Astrocyte (in vitro differentiated cells and primary cell): ENCODE measurements at regions not wholly inside any gene's neighbourhood (a gene's known extent, or its start where the extent isn't known, plus 50 kb on each side); places are given as distances from the start of the nearest gene placed in this dataset.

Source experiments
- DNase-seq: peaks from one replicate; pipeline ENCODE4 v3.0.0-alpha.2; 2010; ENCODE audit warnings: low read depth
- FAIRE-seq: peaks from 2 replicates; lab custom pipeline; 2011; peaks lifted over from hg19 to GRCh38; lab: Jason Lieb, UNC
- H2AFZ ChIP-seq: 2 replicates; pipeline ENCODE4 v1.6.0; 2012; ENCODE audit warnings: low read depth, low read length, inconsistent platforms
- H3K27ac ChIP-seq: 2 replicates; pipeline ENCODE4 v1.5.1; 2011; ENCODE audit warnings: low read depth, low read length, inconsistent platforms
- H3K27me3 ChIP-seq: 2 replicates; pipeline ENCODE4 v1.6.0; 2011; ENCODE audit warnings: low read length, inconsistent platforms; ENCODE audit not compliant: insufficient read depth
- H3K36me3 ChIP-seq: 2 replicates; pipeline ENCODE4 v1.5.1; 2011; ENCODE audit warnings: low read length, inconsistent platforms; ENCODE audit not compliant: insufficient read depth
- H3K4me1 ChIP-seq: 2 replicates; pipeline ENCODE4 v1.5.1; 2011; ENCODE audit warnings: low read length, inconsistent platforms; ENCODE audit not compliant: insufficient read depth
- H3K4me2 ChIP-seq: 2 replicates; pipeline ENCODE4 v1.6.0; 2012; ENCODE audit warnings: low read length, inconsistent platforms
- H3K4me3 ChIP-seq: 2 replicates; pipeline ENCODE4 v1.5.1; 2011; ENCODE audit warnings: low read depth, mild to moderate bottlenecking, low read length, inconsistent platforms; ENCODE audit not compliant: insufficient read depth
- H3K79me2 ChIP-seq: 2 replicates; pipeline ENCODE4 v1.6.0; 2012; ENCODE audit warnings: mild to moderate bottlenecking, low read length, inconsistent platforms; ENCODE audit not compliant: insufficient read depth
- H3K9ac ChIP-seq: 2 replicates; pipeline ENCODE4 v1.6.0; 2012; ENCODE audit warnings: mild to moderate bottlenecking, low read length, inconsistent platforms
- H3K9me3 ChIP-seq: 2 replicates; pipeline ENCODE4 v1.5.1; 2012; ENCODE audit warnings: low read depth, mild to moderate bottlenecking, low read length, inconsistent platforms; ENCODE audit not compliant: insufficient read depth
- H4K20me1 ChIP-seq: 2 replicates; pipeline ENCODE4 v1.6.0; 2012; ENCODE audit warnings: low read length, inconsistent platforms; ENCODE audit not compliant: insufficient read depth
- H3K27ac Mint-ChIP-seq: one replicate; pipeline ENCODE4 v1.8.0; 2021; ENCODE audit warnings: mild to moderate bottlenecking, mixed read lengths; ENCODE audit not compliant: unreplicated experiment
- H3K27me3 Mint-ChIP-seq: one replicate; pipeline ENCODE4 v1.8.0; 2021; ENCODE audit warnings: low read depth, mixed read lengths; ENCODE audit not compliant: unreplicated experiment
- H3K36me3 Mint-ChIP-seq: one replicate; pipeline ENCODE4 v1.8.0; 2021; ENCODE audit warnings: low read depth, mixed read lengths; ENCODE audit not compliant: unreplicated experiment
- H3K4me1 Mint-ChIP-seq: one replicate; pipeline ENCODE4 v1.8.0; 2021; ENCODE audit warnings: low read depth, mixed read lengths; ENCODE audit not compliant: unreplicated experiment
- H3K4me3 Mint-ChIP-seq: one replicate; pipeline ENCODE4 v1.8.0; 2021; ENCODE audit warnings: mild to moderate bottlenecking, moderate library complexity, mixed read lengths; ENCODE audit not compliant: unreplicated experiment
- H3K9me3 Mint-ChIP-seq: one replicate; pipeline ENCODE4 v1.8.0; 2021; ENCODE audit warnings: mild to moderate bottlenecking, mixed read lengths; ENCODE audit not compliant: unreplicated experiment
- CTCF ChIP-seq: IDR thresholded peaks from 2 replicates; pipeline ENCODE4 v1.5.1; 2011; ENCODE audit warnings: low read depth, mild to moderate bottlenecking, inconsistent platforms, low read length, moderate library complexity; ENCODE audit not compliant: insufficient read depth
- EZH2 ChIP-seq: IDR thresholded peaks from 2 replicates; pipeline ENCODE4 v1.6.1; 2012; ENCODE audit warnings: mild to moderate bottlenecking, low read length, inconsistent platforms; ENCODE audit not compliant: insufficient read depth

- peaks cover 56% of the 10 kb centered on the region for H3K27me3 Mint-ChIP-seq
- FAIRE-seq (peak; percentile 13), DNase-seq (no peak)
- H3K36me3 ChIP-seq, result no peaks in the 10 kb centered on the region
- no peaks in the 10 kb centered on the region for H3K4me1 ChIP-seq
- H3K27ac ChIP-seq, result no peak overlapping the region
- no peaks in the 10 kb centered on the region for H3K36me3 Mint-ChIP-seq
- no peaks in the 10 kb centered on the region for H3K79me2 ChIP-seq
- peaks cover 12% of the 10 kb centered on the region for H3K27me3 ChIP-seq
- no peak overlapping the region for H3K4me3 ChIP-seq
- TF ChIP-seq EZH2, result no peak
- no peak overlapping the region for H3K27ac Mint-ChIP-seq
- peaks cover 2% of the 10 kb centered on the region for H3K9me3 Mint-ChIP-seq
- no peak overlapping the region for H3K4me2 ChIP-seq
- H3K9ac ChIP-seq, result no peak overlapping the region
- no peak overlapping the region for H2AFZ ChIP-seq
- no peak overlapping the region for H3K4me3 Mint-ChIP-seq
- no peaks in the 10 kb centered on the region for H3K4me1 Mint-ChIP-seq
- no peaks in the 10 kb centered on the region for H4K20me1 ChIP-seq
- peaks cover 10% of the 10 kb centered on the region for H3K9me3 ChIP-seq
Observed at GRCh38 chr9:36764364-36765076, 191.8 kb downstream of the MELK start.

GRCh38 chr9:36765077-36765390 is 192.3 kb downstream of the MELK start:
- peaks cover 10% of the 10 kb centered on the region for H3K9me3 ChIP-seq
- H3K4me1 Mint-ChIP-seq, result no peaks in the 10 kb centered on the region
- H3K79me2 ChIP-seq, result no peaks in the 10 kb centered on the region
- H3K27me3 ChIP-seq, result peaks cover 12% of the 10 kb centered on the region
- H4K20me1 ChIP-seq, result no peaks in the 10 kb centered on the region
- no peaks in the 10 kb centered on the region for H3K36me3 Mint-ChIP-seq
- no peaks in the 10 kb centered on the region for H3K36me3 ChIP-seq
- no peak overlapping the region for H2AFZ ChIP-seq
- FAIRE-seq, result no peak
- no peak overlapping the region for H3K27ac ChIP-seq
- no peak for DNase-seq
- H3K9ac ChIP-seq, result no peak overlapping the region
- H3K4me3 Mint-ChIP-seq, result no peak overlapping the region
- peaks cover 2% of the 10 kb centered on the region for H3K9me3 Mint-ChIP-seq
- no peak overlapping the region for H3K4me3 ChIP-seq
- TF ChIP-seq CTCF, result no peak
- TF ChIP-seq EZH2, result no peak
- no peak overlapping the region for H3K27ac Mint-ChIP-seq
- peak overlapping the region; percentile 64 for H3K4me2 ChIP-seq
- no peaks in the 10 kb centered on the region for H3K4me1 ChIP-seq
- H3K27me3 Mint-ChIP-seq, result peaks cover 56% of the 10 kb centered on the region

- H3K4me2 ChIP-seq, result peak overlapping the region; percentile 64
- DNase-seq, result no peak
Observed at GRCh38 chr9:36765468-36766341, 193.0 kb downstream of the MELK start.

More at GRCh38 chr9:36765468-36766341, 193.0 kb downstream of the MELK start:
- no peaks in the 10 kb centered on the region for H4K20me1 ChIP-seq
- H3K4me1 Mint-ChIP-seq, result no peaks in the 10 kb centered on the region
- no peak overlapping the region for H3K4me3 ChIP-seq
- peak overlapping the region; percentile 51 for H2AFZ ChIP-seq
- H3K36me3 Mint-ChIP-seq, result no peaks in the 10 kb centered on the region
- H3K27ac ChIP-seq, result no peak overlapping the region
- FAIRE-seq, result no peak
- no peak for TF ChIP-seq CTCF
- no peak for TF ChIP-seq EZH2
- no peak overlapping the region for H3K27ac Mint-ChIP-seq
- no peaks in the 10 kb centered on the region for H3K4me1 ChIP-seq
- H3K9ac ChIP-seq, result no peak overlapping the region
- peaks cover 53% of the 10 kb centered on the region for H3K27me3 Mint-ChIP-seq
- peaks cover 12% of the 10 kb centered on the region for H3K27me3 ChIP-seq
- no peak overlapping the region for H3K4me3 Mint-ChIP-seq
- peaks cover 2% of the 10 kb centered on the region for H3K9me3 Mint-ChIP-seq
- H3K9me3 ChIP-seq, result peaks cover 10% of the 10 kb centered on the region
- no peaks in the 10 kb centered on the region for H3K36me3 ChIP-seq
- no peaks in the 10 kb centered on the region for H3K79me2 ChIP-seq
